T-helper 1 cell treated with Interleukin-12 subunit alpha and Interleukin-12 subunit beta and Interleukin-4 antibody, amounts not matched to agents 30 ng/mL and 1 ng/mL, for 36 hours (primary cell): ENCODE measurements at regions not wholly inside any gene's neighbourhood (a gene's known extent, or its start where the extent isn't known, plus 50 kb on each side); places are given as distances from the start of the nearest gene placed in this dataset.

Experiments used
- intact Hi-C: fragments of 100-400 bp; cut with micrococcal nuclease; formaldehyde crosslinking; loops from one replicate; pipeline ENCODE4 v1.15.1; 2024

- intact Hi-C loops, result no loop called here
Observed at GRCh38 chr3:25338158-25338725, 89.8 kb upstream of the RARB start.

- intact Hi-C loops, result no loop called here
Observed at GRCh38 chr3:25339225-25339624, 88.8 kb upstream of the RARB start.

- intact Hi-C loops, result no loop called here
Observed at GRCh38 chr3:25344670-25345069, 83.4 kb upstream of the RARB start.

- intact Hi-C loops, result no loop called here
Observed at GRCh38 chr3:25349095-25349494, 79.0 kb upstream of the RARB start.

- intact Hi-C loops, result no loop called here
Observed at GRCh38 chr3:25349828-25350724, 78.0 kb upstream of the RARB start.

GRCh38 chr3:25350725-25351114 is 77.3 kb upstream of the RARB start:
- intact Hi-C loops, result no loop called here

- intact Hi-C loops, result no loop called here
Observed at GRCh38 chr3:25354071-25354470, 74.0 kb upstream of the RARB start.

GRCh38 chr3:25355034-25355885 is 72.8 kb upstream of the RARB start:
- intact Hi-C loops, result no loop called here

- intact Hi-C loops, result no loop called here
Observed at GRCh38 chr3:25355998-25356397, 72.1 kb upstream of the RARB start.

GRCh38 chr3:25362118-25362517 is 65.9 kb upstream of the RARB start:
- intact Hi-C loops, result no loop called here

GRCh38 chr3:25365636-25366035 is 62.4 kb upstream of the RARB start:
- intact Hi-C loops, result no loop called here

GRCh38 chr3:25367025-25367424 is 61.0 kb upstream of the RARB start:
- intact Hi-C loops, result no loop called here

GRCh38 chr3:25372167-25372566 is 55.9 kb upstream of the RARB start:
- intact Hi-C loops, result no loop called here

GRCh38 chr3:25376340-25376739 is 51.7 kb upstream of the RARB start:
- intact Hi-C loops, result no loop called here

- intact Hi-C loops, result no loop called here
Observed at GRCh38 chr3:25377042-25377441, 51.0 kb upstream of the RARB start.
